ENCODE measurements at regions not wholly inside any gene's neighbourhood (a gene's known extent, or its start where the extent isn't known, plus 50 kb on each side); places are given as distances from the start of the nearest gene placed in this dataset.

- Mint-ChIP-seq H3K36me3 (ENCODE audit: unreplicated experiment) (no peaks in the 10 kb centered on the region), H3K27me3 (ENCODE audit: unreplicated experiment) (no peaks in the 10 kb centered on the region), H3K9me3 (ENCODE audit: unreplicated experiment) (peaks cover 9% of the 10 kb centered on the region), H3K4me3 (ENCODE audit: unreplicated experiment) (no peak overlapping the region), H3K4me1 (ENCODE audit: unreplicated experiment) (peaks cover 4% of the 10 kb centered on the region), H3K27ac (ENCODE audit: unreplicated experiment) (no peak overlapping the region)
- no peak for TF ChIP-seq CTCF (IDR thresholded peaks at IDR 0.05)
- DNase-seq (ENCODE audit: extremely low spot score, unreplicated experiment), result no peak
Measured at GRCh38 chr7:41096917-41097316, 606.0 kb downstream of the INHBA start.

- peaks cover 10% of the 10 kb centered on the region for H3K9me3 Mint-ChIP-seq (ENCODE audit: unreplicated experiment)
- no peak overlapping the region for H3K4me3 Mint-ChIP-seq (ENCODE audit: unreplicated experiment)
- H3K36me3 Mint-ChIP-seq (ENCODE audit: unreplicated experiment), result peaks cover 8% of the 10 kb centered on the region
- no peak overlapping the region for H3K27ac Mint-ChIP-seq (ENCODE audit: unreplicated experiment)
- no peak for TF ChIP-seq CTCF (IDR thresholded peaks at IDR 0.05)
- H3K4me1 Mint-ChIP-seq (ENCODE audit: unreplicated experiment), result peaks cover 4% of the 10 kb centered on the region
- H3K27me3 Mint-ChIP-seq (ENCODE audit: unreplicated experiment), result no peaks in the 10 kb centered on the region
- DNase-seq (ENCODE audit: extremely low spot score, unreplicated experiment), result no peak
Measured at GRCh38 chr7:41093141-41093540, 609.7 kb downstream of the INHBA start.

GRCh38 chr7:41085244-41085643, 617.6 kb downstream of the INHBA start:
- H3K36me3 Mint-ChIP-seq (ENCODE audit: unreplicated experiment), result peaks cover 8% of the 10 kb centered on the region
- no peak overlapping the region for H3K4me3 Mint-ChIP-seq (ENCODE audit: unreplicated experiment)
- no peaks in the 10 kb centered on the region for H3K27me3 Mint-ChIP-seq (ENCODE audit: unreplicated experiment)
- no peak for DNase-seq (ENCODE audit: extremely low spot score, unreplicated experiment)
- TF ChIP-seq CTCF (IDR thresholded peaks at IDR 0.05), result no peak
- peaks cover 6% of the 10 kb centered on the region for H3K9me3 Mint-ChIP-seq (ENCODE audit: unreplicated experiment)
- no peak overlapping the region for H3K27ac Mint-ChIP-seq (ENCODE audit: unreplicated experiment)
- peaks cover 8% of the 10 kb centered on the region for H3K4me1 Mint-ChIP-seq (ENCODE audit: unreplicated experiment)

GRCh38 chr7:41084381-41084780, 618.5 kb downstream of the INHBA start:
- Mint-ChIP-seq H3K36me3 (ENCODE audit: unreplicated experiment) (peaks cover 6% of the 10 kb centered on the region), H3K4me3 (ENCODE audit: unreplicated experiment) (no peak overlapping the region), H3K27me3 (ENCODE audit: unreplicated experiment) (no peaks in the 10 kb centered on the region), H3K27ac (ENCODE audit: unreplicated experiment) (no peak overlapping the region), H3K9me3 (ENCODE audit: unreplicated experiment) (peaks cover 6% of the 10 kb centered on the region), H3K4me1 (ENCODE audit: unreplicated experiment) (peaks cover 16% of the 10 kb centered on the region)
- TF ChIP-seq CTCF (IDR thresholded peaks at IDR 0.05), result no peak
- DNase-seq (ENCODE audit: extremely low spot score, unreplicated experiment), result no peak

- no peak for DNase-seq (ENCODE audit: extremely low spot score, unreplicated experiment)
Measured at GRCh38 chr7:41069635-41070034, 633.3 kb downstream of the INHBA start.

More at GRCh38 chr7:41069635-41070034, 633.3 kb downstream of the INHBA start:
- no peaks in the 10 kb centered on the region for H3K9me3 Mint-ChIP-seq (ENCODE audit: unreplicated experiment)
- no peak for TF ChIP-seq CTCF (IDR thresholded peaks at IDR 0.05)
- no peak overlapping the region for H3K27ac Mint-ChIP-seq (ENCODE audit: unreplicated experiment)
- no peaks in the 10 kb centered on the region for H3K27me3 Mint-ChIP-seq (ENCODE audit: unreplicated experiment)
- no peak overlapping the region for H3K4me3 Mint-ChIP-seq (ENCODE audit: unreplicated experiment)
- H3K36me3 Mint-ChIP-seq (ENCODE audit: unreplicated experiment), result no peaks in the 10 kb centered on the region
- H3K4me1 Mint-ChIP-seq (ENCODE audit: unreplicated experiment), result no peaks in the 10 kb centered on the region

All from osteocyte (in vitro differentiated cells).